ES-I3 (cell line): ENCODE measurements at regions not wholly inside any gene's neighbourhood (a gene's known extent, or its start where the extent isn't known, plus 50 kb on each side); places are given as distances from the start of the nearest gene placed in this dataset.

Source experiments
- H3K36me3 ChIP-seq: 2 replicates; pipeline ENCODE4 v1.6.1; 2013; ENCODE audit warnings: mild to moderate bottlenecking, low read length, control low read depth, moderate library complexity; ENCODE audit not compliant: insufficient read depth
- H3K4me1 ChIP-seq: 2 replicates; pipeline ENCODE4 v1.6.1; 2013; ENCODE audit warnings: mild to moderate bottlenecking, control low read depth, low read length; ENCODE audit not compliant: insufficient read depth
- H3K9ac ChIP-seq: 2 replicates; pipeline ENCODE4 v1.6.1; 2013; ENCODE audit warnings: low read depth, mild to moderate bottlenecking, low read length, moderate library complexity
- H3K9me3 ChIP-seq: 2 replicates; pipeline ENCODE4 v1.6.1; 2013; ENCODE audit warnings: mild to moderate bottlenecking, low read length, moderate library complexity; ENCODE audit not compliant: control insufficient read depth, insufficient read depth

DNA sequence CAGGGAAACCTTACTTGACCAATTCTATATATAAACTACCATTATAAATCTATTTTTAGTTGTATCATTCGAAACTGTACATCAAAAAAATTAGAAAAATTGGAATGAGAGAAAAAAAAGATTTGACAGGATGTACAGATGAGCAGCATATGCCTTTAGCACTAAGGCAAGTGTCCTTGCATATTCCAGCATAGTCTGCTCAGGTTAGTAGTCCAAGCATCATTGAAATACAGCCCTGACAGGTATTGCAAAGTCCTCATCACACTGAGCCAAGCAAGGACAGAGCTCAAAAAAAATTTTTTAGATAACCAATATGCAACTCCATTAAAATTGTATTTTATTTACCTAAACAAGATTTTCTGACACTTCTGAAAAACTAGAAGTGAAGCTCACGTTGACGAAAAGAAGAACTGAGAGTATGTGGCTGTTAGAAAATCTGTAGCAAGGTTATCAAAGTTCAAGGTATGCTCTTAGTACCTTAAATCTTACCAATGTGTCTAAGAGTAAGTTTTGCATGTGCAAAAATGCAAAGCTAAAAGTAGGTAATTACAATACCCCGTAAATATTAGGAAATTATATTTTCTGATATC lies 465.6 kb upstream of the ADGRL4 start:
- Histone ChIP-seq H3K9ac (no peak overlapping the region), H3K9me3 (no peaks in the 10 kb centered on the region), H3K36me3 (no peaks in the 10 kb centered on the region), H3K4me1 (no peaks in the 10 kb centered on the region)

DNA sequence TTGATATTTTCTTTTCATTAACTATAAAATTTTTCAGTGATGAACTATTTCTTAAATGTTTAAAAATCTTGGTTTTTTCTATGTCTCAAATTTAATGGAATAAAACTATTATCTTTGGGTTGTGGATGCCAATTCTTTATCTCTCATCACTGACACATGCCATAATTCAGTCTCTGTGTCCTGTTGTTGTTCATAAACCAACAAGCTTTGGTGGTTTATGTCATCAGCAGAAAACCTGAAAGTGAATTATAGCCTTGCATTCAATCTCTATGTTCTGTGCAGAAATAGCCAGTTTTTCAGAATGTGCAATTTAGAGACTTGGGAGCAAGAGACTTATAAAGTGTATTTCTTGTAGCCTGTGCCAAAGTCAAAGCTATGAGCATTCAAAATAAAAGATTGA lies 462.6 kb upstream of the ADGRL4 start:
- Histone ChIP-seq H3K36me3 (no peaks in the 10 kb centered on the region), H3K9ac (no peak overlapping the region), H3K9me3 (no peaks in the 10 kb centered on the region), H3K4me1 (no peaks in the 10 kb centered on the region)

DNA sequence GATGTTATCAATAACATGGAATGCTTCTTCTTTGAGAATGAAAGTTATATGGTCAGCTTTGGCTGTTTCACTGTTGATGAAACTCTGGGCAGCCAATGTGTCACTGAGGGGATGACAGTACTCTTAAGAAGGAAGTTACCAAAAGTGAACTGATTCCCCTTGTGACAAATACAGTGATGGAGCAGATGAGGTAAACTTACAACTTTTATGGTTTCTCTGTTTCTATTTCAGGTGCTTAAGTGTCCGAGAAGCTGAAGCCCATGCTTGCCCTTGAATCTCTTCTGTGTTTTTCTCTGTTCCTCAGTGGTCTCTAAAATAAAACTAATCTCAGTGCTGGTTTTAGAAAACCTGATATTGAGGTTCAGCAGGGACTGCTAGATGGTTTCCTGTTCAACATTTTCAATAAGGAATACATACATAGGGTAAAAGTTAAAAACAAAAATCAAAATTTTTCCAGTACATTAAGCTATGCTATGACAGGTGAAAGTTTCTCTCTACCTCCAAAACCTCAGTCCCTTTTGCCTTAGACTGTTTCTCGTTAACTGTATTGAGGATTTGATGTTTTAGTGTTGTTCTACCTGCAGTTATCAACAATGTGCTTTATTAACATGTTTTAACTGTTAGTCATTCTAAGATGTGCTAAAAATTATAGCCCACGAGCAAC lies 454.4 kb upstream of the ADGRL4 start:
- Histone ChIP-seq H3K4me1 (no peaks in the 10 kb centered on the region), H3K9ac (no peak overlapping the region)

DNA sequence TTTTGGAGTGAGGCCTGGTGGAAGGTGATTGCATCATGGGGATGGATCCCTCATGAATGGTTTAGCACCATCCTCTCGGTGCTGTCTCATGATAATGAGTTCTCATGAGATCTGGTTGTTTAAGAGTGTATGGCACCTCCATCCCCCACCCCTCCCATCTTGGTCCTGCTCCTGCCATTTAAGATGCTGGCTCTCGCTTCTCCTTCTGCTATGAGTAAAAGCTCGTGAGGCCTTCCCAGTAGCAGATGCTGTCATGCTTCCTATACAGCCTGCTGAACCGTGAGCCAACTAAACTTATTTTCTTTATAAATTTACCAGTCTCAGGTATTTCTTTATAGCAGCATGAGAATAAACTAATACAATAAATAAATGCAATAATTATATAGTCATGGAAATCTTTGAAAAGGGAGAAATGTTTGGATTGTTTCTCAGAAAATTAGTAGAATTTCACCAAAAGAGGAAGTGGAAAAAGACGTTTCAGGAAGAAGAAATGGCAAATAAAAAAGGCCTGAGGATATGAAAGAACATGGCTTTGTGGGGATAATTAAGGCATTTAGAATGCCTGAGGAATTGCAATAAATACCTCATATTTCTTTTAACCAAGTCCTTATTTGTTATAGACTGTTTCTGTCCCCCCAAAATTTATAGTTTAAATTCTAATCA lies 451.2 kb upstream of the ADGRL4 start:
- peaks cover 13% of the 10 kb centered on the region for H3K36me3 ChIP-seq
- H3K9ac ChIP-seq, result no peak overlapping the region
- H3K4me1 ChIP-seq, result no peaks in the 10 kb centered on the region
- H3K9me3 ChIP-seq, result no peaks in the 10 kb centered on the region

More for the DNA sequence above, 454.4 kb upstream of the ADGRL4 start:
- Histone ChIP-seq H3K9me3 (no peaks in the 10 kb centered on the region), H3K36me3 (peaks cover 13% of the 10 kb centered on the region)

DNA sequence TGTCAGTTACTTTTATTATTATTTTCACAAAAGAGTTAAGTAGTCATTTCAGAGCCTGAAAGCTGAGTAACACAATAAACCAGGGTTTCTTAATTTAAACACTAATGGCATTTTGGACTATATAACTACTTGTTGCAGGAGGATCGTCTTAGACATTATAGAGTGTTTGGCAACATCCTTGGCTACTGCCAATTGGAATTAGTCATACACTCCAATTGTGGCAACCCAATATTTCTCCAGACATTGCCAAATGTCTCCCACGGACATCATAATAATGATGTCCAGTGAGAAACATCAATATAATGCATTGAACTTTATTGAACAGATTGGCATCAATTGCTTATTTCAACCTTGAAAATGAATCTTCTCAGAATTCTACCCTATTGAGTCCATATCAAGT lies 441.9 kb upstream of the ADGRL4 start:
- H3K9me3 ChIP-seq, result no peaks in the 10 kb centered on the region
- no peak overlapping the region for H3K9ac ChIP-seq
- H3K4me1 ChIP-seq, result no peaks in the 10 kb centered on the region
- no peaks in the 10 kb centered on the region for H3K36me3 ChIP-seq

DNA sequence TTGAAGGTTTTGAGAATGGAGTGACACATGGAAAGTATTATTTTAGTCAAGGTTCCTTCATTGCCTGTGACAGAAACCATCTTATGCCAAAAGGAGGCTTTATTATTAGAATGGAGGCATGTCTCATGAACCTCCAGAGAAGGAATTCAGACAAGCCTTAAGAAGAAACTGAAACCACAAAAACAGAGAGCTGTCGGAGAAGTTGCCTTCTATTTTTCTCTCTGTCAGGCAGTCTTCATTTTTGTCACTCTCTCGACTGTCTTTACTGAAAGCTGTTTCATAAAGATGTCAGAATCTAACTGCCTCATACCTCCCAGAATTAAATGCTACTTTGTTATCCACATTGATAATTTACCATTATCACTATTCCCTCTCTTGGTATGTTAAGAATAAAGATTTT lies 434.7 kb upstream of the ADGRL4 start:
- no peak overlapping the region for H3K9ac ChIP-seq
- 0 out of 2 replicates have a peak, but pooled peaks cover 4% of the 10 kb centered on the region for H3K36me3 ChIP-seq
- H3K4me1 ChIP-seq, result no peaks in the 10 kb centered on the region
- no peaks in the 10 kb centered on the region for H3K9me3 ChIP-seq

DNA sequence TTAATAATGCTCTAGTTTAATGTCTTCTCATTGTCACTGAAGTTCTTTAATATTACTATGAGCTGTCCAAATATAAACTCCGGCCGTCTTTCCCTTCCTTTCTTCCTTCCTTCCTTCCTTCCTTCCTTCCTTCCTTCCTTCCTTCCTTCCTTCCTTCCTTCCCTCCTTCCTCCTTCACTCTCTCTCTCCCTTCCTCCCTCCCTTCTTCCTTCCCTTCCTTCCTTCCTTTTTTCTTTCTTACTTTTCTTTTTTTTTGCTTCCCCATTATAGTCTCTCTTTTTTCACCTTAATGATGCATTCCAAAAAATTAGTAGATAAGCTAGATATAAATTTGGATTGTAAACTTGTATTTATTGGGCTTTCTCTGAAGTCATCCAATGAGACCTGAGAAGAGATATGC lies 431.0 kb upstream of the ADGRL4 start:
- 0 out of 2 replicates have a peak, but pooled peaks cover 4% of the 10 kb centered on the region for H3K36me3 ChIP-seq
- H3K9ac ChIP-seq, result no peak overlapping the region
- no peaks in the 10 kb centered on the region for H3K9me3 ChIP-seq
- no peaks in the 10 kb centered on the region for H3K4me1 ChIP-seq

DNA sequence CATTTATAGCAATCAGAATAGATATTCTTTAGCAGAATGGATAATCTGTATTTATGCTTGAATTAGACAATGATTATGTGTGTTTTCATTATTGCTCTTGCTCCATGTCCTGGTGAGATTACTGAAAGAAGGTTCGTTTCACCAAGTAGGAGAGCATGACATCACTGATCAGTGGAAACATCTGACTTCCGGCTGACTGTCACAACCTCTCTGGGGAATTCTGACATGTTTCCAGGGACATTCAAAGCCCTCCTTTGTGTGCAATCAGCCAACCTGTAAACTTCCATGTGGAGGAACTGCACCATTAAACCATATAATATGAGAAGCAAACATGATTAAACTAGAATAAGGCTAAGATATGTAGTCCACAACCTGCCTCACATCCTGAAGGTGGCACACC lies 424.8 kb upstream of the ADGRL4 start:
- no peak overlapping the region for H3K9ac ChIP-seq
- no peaks in the 10 kb centered on the region for H3K36me3 ChIP-seq
- no peaks in the 10 kb centered on the region for H3K9me3 ChIP-seq
- H3K4me1 ChIP-seq, result no peaks in the 10 kb centered on the region

DNA sequence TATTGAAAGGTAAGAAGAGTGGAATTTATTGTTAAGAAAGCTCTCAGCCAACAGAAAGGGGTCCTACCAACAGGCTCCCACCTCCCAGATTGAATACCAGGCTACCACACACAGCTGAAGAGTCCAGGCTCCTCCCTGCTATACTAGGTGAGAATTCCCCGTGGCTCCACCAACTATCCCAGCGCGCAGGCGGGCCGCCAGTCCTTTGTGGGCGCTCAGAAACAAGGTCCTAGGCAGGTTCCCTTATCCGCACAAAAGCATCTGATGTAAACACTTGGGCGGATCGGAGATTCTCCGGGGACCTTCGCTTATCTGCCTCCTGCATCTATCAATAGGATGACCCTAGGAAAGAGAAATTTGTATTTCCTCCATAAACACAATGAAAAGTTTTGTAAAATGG lies 423.9 kb upstream of the ADGRL4 start:
- no peaks in the 10 kb centered on the region for H3K4me1 ChIP-seq

DNA sequence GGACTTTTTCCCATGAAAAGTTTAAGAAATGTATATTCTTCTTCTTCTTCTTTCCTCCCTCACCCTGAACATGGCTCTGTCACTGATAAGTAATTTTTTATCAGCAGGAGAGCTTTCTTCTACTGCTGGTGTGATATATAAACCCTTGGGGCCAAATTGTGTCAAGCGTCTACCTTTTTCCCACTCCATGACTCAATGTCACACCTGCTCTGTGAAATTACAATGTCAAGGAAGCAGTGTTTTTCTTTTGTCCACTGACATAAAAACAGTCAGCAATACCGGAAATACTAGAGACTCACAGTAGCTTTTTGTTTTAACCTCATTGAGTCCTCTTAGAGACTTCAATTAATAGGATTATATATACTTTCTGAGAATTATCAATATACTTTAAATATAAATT lies 416.2 kb upstream of the ADGRL4 start:
- no peaks in the 10 kb centered on the region for H3K9me3 ChIP-seq
- no peak overlapping the region for H3K9ac ChIP-seq
- no peaks in the 10 kb centered on the region for H3K36me3 ChIP-seq
- H3K4me1 ChIP-seq, result no peaks in the 10 kb centered on the region

More for the DNA sequence above, 423.9 kb upstream of the ADGRL4 start:
- Histone ChIP-seq H3K9ac (no peak overlapping the region), H3K9me3 (no peaks in the 10 kb centered on the region), H3K36me3 (no peaks in the 10 kb centered on the region)

DNA sequence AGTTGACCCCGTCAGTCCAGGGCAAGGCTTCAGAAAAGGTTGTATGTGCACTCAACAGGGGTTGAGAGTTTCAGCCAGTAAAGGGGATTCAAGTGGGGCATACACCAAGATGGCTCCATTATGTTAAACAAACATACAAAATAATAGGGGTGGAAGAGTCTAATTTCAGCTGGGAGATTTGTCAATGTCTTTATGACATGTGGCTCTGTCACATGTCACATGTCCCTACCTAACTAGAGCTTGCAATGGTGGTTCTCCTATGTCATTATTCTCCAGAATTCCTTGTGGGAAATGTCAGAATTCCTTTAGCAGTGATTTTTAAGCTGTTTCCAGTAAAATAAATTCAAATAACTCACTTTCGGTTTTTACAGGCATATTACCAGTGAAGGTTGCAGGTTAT lies 392.0 kb upstream of the ADGRL4 start:
- H3K36me3 ChIP-seq, result no peaks in the 10 kb centered on the region
- no peaks in the 10 kb centered on the region for H3K9me3 ChIP-seq
- no peak overlapping the region for H3K9ac ChIP-seq
- no peaks in the 10 kb centered on the region for H3K4me1 ChIP-seq

DNA sequence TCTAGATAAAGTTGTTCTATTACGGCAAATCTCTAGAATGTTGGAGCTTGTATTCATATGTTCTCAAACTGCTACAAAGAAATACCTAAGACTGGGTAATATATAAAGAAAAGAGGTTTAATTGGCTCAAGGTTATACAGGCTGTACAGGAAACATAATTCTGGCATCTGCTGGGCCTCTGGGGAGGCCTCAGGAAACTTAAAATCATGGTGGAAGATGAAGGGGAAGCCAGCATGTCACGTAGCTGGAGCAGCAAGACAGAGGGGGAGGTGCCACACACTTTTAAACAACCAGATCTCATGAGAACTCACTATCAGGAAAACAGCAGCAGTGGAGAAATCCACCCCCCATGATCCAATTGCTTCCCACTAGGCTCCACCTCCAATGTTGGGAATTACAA lies 390.4 kb upstream of the ADGRL4 start:
- H3K36me3 ChIP-seq, result no peaks in the 10 kb centered on the region
- H3K9me3 ChIP-seq, result no peaks in the 10 kb centered on the region
- H3K9ac ChIP-seq, result no peak overlapping the region
- no peaks in the 10 kb centered on the region for H3K4me1 ChIP-seq

DNA sequence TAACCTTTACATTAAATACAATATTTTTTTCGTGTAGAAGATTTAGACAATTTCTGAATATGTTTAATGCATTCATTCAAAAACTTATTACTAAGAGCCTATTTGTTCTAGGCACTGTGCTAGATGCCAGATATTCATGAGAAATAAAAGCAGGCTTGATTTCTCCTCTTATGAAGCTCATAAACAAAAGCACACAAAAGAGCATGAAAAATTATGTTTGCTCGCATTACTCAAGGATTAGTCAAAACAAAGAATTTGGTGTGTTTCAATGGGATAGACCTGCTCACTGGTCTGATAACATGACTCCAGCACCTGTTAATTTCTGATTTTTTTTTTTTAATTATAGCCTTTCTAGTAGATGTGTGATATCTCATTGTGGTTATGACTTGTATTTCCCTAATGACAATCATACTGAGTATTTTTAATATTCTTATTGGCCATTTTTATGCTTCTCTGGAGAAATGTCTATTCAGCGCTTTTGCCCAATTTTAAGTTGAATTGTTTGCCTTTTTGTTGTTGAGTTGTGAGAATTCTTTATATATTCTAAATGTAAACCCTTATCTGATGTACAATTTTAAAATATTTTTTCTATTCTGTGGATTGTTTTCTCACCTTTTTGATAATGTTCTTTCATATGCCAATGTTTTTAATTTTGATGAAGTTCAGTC lies 382.3 kb upstream of the ADGRL4 start:
- Histone ChIP-seq H3K4me1 (no peaks in the 10 kb centered on the region), H3K36me3 (no peaks in the 10 kb centered on the region), H3K9me3 (no peaks in the 10 kb centered on the region), H3K9ac (no peak overlapping the region)

DNA sequence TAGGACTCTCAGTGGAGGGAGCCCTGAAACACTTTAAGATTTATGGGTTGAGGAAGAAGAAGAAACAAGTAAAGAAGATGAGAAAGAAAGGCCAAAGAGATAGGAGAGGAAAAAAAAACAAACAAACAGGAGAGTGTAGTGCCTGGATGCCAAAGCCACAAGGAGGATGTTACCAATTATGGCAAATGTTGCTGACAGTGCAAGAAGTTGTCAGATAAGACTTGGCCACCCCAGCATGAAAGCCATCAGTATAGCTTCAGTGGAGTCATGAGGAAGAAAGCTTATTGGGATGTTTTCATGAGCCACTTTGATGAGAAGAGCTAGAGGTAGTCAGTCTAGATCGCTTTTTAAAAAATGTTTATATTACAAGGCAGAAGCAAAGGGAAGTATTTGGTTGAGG lies 380.2 kb upstream of the ADGRL4 start:
- H3K9ac ChIP-seq, result no peak overlapping the region
- no peaks in the 10 kb centered on the region for H3K4me1 ChIP-seq
- H3K36me3 ChIP-seq, result no peaks in the 10 kb centered on the region
- no peaks in the 10 kb centered on the region for H3K9me3 ChIP-seq

DNA sequence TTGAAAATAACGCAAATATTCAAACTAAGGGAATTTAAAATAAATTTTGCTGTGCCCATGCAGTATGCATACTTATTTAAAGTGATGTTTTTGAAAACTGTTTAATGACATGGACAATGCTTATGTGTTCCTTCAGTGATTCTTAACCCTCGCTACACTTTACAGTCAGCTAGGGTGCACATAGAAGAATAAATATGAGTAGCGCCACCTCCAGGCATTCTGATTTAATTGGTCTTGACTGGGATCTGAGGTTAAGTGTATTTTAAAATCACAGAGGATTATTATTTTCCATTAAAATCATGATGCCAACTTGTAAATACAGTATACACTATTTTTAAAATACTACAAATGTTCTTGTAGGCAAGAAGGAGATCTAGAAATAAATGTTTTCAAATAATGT lies 373.5 kb upstream of the ADGRL4 start:
- peaks cover 9% of the 10 kb centered on the region; the same call in 1 of the 2 replicates for H3K4me1 ChIP-seq
- H3K9me3 ChIP-seq, result no peaks in the 10 kb centered on the region
- H3K36me3 ChIP-seq, result no peaks in the 10 kb centered on the region
- no peak overlapping the region for H3K9ac ChIP-seq
